Stimulated activated naive CD8-positive, alpha-beta T cell treated with anti-CD3 and anti-CD28 coated beads, Interleukin-15, Interleukin-2, amounts not matched to agents 100 ng/mL and 50 ng/mL, for 24 hours (primary cell): ENCODE measurements at regions not wholly inside any gene's neighbourhood (a gene's known extent, or its start where the extent isn't known, plus 50 kb on each side); places are given as distances from the start of the nearest gene placed in this dataset.

ENCODE experiments used
- H3K27ac Mint-ChIP-seq: one replicate; pipeline ENCODE4 v1.8.0; 2021; ENCODE audit warnings: mild to moderate bottlenecking, mixed read lengths
- H3K27me3 Mint-ChIP-seq: one replicate; pipeline ENCODE4 v1.8.0; 2021; ENCODE audit warnings: mixed read lengths
- H3K36me3 Mint-ChIP-seq: one replicate; pipeline ENCODE4 v1.8.0; 2021; ENCODE audit warnings: low read depth, mixed read lengths
- H3K4me1 Mint-ChIP-seq: one replicate; pipeline ENCODE4 v1.8.0; 2021; ENCODE audit warnings: low read depth, mixed read lengths
- H3K4me3 Mint-ChIP-seq: one replicate; pipeline ENCODE4 v1.8.0; 2021; ENCODE audit warnings: mild to moderate bottlenecking, mixed read lengths
- H3K9me3 Mint-ChIP-seq: one replicate; pipeline ENCODE4 v1.8.0; 2021; ENCODE audit warnings: mixed read lengths

DNA sequence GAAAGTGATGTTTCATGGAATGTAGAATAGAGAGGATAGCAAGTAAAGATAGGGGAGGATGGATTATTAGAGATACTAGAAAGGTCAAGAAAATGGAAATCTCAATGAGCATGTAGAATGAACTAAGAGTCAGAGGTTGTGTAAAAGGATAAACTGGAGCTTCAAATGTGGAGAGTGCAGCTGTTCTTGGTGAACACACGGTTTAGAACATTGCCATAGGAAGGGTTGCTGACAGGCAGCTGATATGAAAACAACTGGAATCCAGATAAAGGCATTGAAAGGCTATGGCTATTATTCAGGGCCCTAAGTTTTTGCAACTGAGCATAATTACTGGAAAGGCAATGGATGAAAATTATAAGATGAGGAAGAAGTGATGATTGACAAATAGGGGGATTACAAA, 239.6 kb upstream of the VEGFC start:
- Mint-ChIP-seq H3K4me1 (no peaks in the 10 kb centered on the region), H3K4me3 (no peak overlapping the region), H3K9me3 (no peaks in the 10 kb centered on the region), H3K36me3 (no peaks in the 10 kb centered on the region), H3K27ac (no peak overlapping the region), H3K27me3 (no peaks in the 10 kb centered on the region)

DNA sequence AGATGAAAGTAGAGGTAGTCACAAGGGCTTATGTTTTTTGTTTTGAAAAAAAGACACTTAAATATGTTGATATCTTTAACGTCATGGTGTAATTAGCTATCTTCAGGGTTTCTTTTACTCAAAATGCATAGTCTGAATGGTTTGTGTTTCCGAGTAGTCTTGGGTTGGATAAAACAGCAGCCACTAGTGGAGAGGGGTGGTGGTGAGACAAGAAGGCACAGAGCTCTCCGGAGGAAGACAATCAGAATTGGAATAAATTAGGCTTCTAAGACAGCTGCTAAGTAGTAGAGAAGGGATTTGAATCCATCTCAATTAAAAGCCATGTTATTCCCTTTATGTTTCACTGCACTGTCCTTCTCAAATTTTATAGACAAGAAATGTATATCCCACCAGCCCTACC, 240.4 kb upstream of the VEGFC start:
- no peaks in the 10 kb centered on the region for H3K4me1 Mint-ChIP-seq
- no peak overlapping the region for H3K4me3 Mint-ChIP-seq

DNA sequence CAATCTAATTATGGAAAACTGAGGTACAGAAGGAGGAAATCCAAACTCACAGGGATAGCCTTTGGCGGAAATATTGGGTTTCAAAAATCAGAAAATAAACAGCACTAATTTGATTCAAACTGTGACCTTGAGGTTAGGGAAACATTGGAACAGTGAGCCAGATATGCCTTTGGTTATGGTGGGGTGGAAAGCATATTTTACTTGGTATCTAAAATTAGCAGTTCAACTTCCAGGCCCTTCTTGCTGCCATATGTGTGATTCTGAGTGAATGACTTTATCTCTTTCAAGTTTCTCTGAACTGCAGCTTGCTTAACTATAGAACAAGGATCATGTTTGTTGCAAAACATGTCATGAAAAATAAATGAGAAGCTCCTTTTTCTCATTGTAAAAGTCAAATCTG, 240.9 kb upstream of the VEGFC start:
- H3K27ac Mint-ChIP-seq, result no peak overlapping the region
- H3K4me3 Mint-ChIP-seq, result no peak overlapping the region
- no peaks in the 10 kb centered on the region for H3K36me3 Mint-ChIP-seq

More for the DNA sequence above, 240.4 kb upstream of the VEGFC start:
- Mint-ChIP-seq H3K27ac (no peak overlapping the region), H3K9me3 (peaks cover 3% of the 10 kb centered on the region), H3K36me3 (no peaks in the 10 kb centered on the region), H3K27me3 (no peaks in the 10 kb centered on the region)

DNA sequence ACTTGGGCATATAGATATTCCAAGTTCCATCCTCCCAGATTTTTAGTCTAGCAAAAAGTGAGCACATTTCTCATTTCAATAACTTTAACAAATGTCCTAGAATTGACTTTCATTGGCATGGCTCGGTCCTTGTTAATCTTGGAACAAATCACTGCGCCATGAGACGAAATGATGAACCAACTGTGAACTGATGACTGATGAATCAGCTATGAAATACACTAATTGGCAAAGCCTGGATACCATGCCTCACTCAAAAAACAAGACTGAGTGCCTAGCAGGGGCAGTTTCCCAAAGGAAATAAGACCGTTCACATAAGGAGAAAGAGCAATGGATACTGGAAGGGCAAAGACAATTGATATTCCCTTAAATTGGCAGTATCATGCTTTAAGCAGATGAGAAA, 248.6 kb upstream of the VEGFC start:
- no peaks in the 10 kb centered on the region for H3K27me3 Mint-ChIP-seq
- H3K9me3 Mint-ChIP-seq, result peaks cover 3% of the 10 kb centered on the region
- no peak overlapping the region for H3K27ac Mint-ChIP-seq

More for the DNA sequence above, 240.9 kb upstream of the VEGFC start:
- H3K9me3 Mint-ChIP-seq, result peaks cover 3% of the 10 kb centered on the region
- no peaks in the 10 kb centered on the region for H3K4me1 Mint-ChIP-seq
- H3K27me3 Mint-ChIP-seq, result no peaks in the 10 kb centered on the region

DNA sequence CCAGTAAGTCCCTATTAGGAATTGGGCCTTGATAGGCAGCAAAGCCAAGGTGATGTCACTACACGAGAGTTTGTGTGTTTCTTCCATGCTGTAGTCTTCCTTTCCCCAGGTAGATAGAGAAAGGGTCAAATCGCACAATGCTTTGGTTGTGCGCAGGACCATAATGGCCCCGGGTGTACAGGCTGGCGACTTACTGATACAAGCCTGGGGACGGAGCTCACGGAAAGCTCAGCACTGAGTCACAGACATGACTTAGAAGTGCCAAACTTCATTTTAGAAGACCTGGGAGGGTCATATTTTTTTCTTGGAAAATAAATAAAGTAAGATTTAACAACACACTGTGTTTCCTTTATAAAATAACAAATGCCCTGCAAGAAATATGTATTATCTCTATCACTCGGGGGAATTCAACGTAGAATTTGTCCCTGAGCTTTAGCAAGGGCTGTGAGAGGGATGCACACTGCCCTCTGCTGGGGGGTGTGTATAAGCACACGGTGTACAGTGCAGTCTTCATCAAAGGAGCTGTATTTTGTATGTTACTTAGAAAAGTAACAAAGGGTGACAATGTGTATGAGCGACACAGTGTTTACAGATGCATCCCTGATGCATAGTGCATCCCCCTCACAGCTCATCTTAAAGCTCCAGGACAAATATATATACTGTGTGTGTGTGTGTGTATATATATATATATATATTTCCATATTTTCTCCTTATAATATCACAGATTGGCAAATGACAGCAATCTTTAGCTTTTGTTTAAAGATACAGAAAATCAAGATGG, 254.5 kb upstream of the VEGFC start:
- no peak overlapping the region for H3K27ac Mint-ChIP-seq
- H3K9me3 Mint-ChIP-seq, result no peaks in the 10 kb centered on the region
- no peaks in the 10 kb centered on the region for H3K4me1 Mint-ChIP-seq
- no peak overlapping the region for H3K4me3 Mint-ChIP-seq
- peaks cover 7% of the 10 kb centered on the region for H3K27me3 Mint-ChIP-seq
- no peaks in the 10 kb centered on the region for H3K36me3 Mint-ChIP-seq

More for the DNA sequence above, 248.6 kb upstream of the VEGFC start:
- no peak overlapping the region for H3K4me3 Mint-ChIP-seq
- no peaks in the 10 kb centered on the region for H3K36me3 Mint-ChIP-seq
- no peaks in the 10 kb centered on the region for H3K4me1 Mint-ChIP-seq

DNA sequence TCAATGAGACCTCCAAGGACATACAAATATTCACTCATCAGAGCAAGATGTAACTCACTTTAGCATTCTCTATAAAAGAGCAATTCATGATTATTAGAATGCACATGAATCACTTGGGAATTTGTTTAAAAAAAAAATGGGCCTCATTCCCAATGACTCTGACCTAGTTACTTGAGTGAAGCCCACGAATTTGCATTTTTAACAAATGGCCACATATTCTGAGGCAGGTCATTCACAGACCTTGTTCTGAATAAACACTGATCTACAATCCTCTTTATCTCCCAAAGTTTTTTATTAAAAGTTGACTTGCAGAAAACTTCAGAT, 255.1 kb upstream of the VEGFC start:
- Mint-ChIP-seq H3K4me1 (no peaks in the 10 kb centered on the region), H3K36me3 (no peaks in the 10 kb centered on the region), H3K27ac (no peak overlapping the region), H3K4me3 (no peak overlapping the region), H3K27me3 (peaks cover 7% of the 10 kb centered on the region), H3K9me3 (no peaks in the 10 kb centered on the region)

DNA sequence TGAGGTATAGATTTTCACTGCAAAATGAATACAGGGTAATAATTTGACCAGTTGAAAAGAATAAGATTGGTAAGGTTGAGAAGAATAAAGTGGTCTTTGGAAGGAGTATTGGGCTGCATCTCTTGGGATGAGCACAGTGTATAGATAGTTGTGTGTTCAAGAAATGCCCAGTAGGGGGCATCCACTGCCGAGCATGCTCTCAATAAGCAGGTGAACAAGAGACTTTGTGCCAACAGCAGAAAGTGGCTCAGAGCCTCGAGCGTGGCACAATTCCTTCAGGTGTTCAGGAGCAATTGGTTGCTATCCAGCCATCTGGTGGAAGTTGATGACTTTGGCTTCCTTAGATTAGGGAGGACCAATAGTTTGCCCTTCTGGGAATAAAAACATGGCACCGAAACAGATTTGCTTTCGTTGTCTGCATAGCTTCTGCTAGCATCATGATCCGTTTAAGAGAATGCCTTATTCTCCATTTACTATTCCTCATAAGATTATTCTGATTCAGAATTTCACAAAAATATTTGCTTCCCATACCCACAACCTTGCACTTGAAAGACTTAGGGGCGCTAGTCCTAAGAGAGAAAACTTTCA, 258.1 kb upstream of the NEIL3 start:
- peaks cover 5% of the 10 kb centered on the region for H3K27me3 Mint-ChIP-seq
- no peaks in the 10 kb centered on the region for H3K4me1 Mint-ChIP-seq
- no peaks in the 10 kb centered on the region for H3K9me3 Mint-ChIP-seq
- H3K27ac Mint-ChIP-seq, result no peak overlapping the region
- H3K4me3 Mint-ChIP-seq, result no peak overlapping the region
- H3K36me3 Mint-ChIP-seq, result no peaks in the 10 kb centered on the region

DNA sequence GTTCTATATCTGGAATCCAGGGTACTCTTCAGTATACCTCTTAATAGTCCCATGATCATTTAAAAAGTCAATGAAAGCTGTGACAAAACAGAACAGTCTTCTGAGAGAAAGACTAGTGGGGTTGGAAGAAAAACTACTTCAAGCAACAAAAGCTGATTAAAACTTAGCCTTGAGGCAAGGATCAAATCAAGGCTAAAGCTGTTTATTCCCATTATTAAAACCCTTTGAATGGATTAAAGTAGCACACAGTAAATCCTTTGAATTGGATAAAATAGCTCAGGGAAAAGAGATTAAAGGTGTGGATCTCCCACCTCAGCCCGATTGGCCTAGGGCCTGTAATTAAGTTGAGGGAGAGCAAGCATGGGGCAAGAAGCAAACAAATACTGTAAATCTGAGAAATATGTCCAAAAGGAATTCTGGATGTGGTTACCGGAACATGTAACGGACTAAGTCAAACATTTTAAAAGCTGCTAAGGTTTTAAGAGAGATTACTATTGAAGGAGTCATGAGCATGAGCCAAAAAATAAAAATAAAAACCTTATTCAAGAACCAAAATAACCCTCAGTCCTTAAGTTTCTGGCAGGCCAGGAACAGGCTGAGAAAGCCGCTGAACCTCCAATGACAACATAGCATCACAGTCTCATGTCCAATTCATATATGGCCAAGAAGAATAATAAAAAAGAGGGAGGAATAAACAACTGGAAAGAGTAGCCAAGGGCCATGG, 257.3 kb upstream of the NEIL3 start:
- Mint-ChIP-seq H3K9me3 (no peaks in the 10 kb centered on the region), H3K4me3 (no peak overlapping the region), H3K36me3 (no peaks in the 10 kb centered on the region), H3K4me1 (no peaks in the 10 kb centered on the region), H3K27me3 (peaks cover 3% of the 10 kb centered on the region), H3K27ac (no peak overlapping the region)

DNA sequence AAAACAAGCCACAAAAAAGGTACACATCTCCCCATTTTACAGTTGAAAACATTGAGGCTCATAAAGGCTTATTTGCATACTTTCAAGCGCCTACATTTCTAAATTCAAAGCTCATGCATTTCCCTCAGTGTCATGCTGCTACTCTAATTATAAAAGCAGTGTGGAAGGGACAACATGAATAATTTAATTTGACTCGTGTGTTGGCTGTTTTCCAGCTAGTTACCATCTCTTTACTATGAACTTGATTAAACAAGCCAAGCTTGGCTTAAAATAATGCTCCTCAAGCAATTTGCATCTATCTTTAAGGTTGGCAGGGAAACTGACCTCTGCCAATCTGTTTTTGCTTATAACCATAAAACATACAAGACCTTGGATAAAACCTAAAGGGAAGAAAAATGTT, 252.5 kb upstream of the NEIL3 start:
- no peaks in the 10 kb centered on the region for H3K4me1 Mint-ChIP-seq
- H3K36me3 Mint-ChIP-seq, result no peaks in the 10 kb centered on the region
- no peak overlapping the region for H3K27ac Mint-ChIP-seq
- H3K27me3 Mint-ChIP-seq, result no peaks in the 10 kb centered on the region
- no peak overlapping the region for H3K4me3 Mint-ChIP-seq
- no peaks in the 10 kb centered on the region for H3K9me3 Mint-ChIP-seq

DNA sequence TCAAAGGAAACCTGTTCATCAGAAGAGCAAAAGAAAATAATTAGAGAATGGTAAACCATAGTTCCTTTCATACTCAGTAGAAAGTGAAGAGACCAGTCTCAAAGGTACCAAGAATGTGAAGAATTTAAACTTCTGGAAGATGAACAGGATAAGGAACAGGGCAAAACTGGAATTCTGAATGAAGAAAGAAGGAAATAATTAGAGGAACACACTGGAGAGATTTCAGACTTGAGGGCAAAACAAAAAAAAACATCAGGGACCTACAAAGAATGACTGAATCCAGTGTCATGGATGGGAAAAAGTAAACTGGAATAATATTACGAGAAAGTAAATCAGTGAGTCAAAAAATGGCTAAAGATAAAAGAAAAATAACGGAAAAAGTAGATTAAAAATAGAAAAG, 245.6 kb upstream of the NEIL3 start:
- H3K4me1 Mint-ChIP-seq, result no peaks in the 10 kb centered on the region
- H3K27me3 Mint-ChIP-seq, result no peaks in the 10 kb centered on the region
- no peaks in the 10 kb centered on the region for H3K36me3 Mint-ChIP-seq
- H3K27ac Mint-ChIP-seq, result no peak overlapping the region
- H3K9me3 Mint-ChIP-seq, result no peaks in the 10 kb centered on the region
- H3K4me3 Mint-ChIP-seq, result no peak overlapping the region

DNA sequence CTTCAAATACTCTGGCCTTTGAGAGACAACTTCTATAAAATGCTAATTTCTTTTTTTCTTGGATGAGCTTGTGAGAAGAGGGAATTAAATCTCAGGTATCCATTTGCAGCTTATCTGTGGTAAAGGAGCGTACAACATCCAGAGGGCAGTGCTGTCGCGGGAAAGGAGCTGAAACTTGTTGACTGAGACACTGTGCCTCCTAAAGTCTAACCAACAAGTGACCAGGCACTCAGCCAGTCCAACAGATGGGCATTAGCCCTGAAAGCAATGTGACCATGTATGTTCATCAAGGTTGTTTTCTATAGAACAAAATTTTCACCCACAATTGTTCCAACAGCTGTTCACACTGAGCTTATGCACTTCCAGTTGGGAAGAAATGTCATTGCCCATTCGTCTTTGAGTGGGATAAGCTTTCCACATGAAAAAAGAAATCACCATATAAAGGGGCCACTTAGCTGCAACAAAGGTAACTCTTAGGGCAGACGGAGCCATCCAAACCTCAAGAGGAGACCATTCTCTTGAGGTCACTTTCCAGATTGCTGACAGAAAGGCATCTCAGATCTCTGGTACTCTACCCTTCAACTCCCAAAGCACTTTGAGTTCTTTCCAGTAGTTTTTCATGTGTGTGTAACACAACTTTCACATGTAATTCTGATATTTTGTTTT, 244.8 kb upstream of the NEIL3 start:
- Mint-ChIP-seq H3K27me3 (no peaks in the 10 kb centered on the region), H3K4me1 (no peaks in the 10 kb centered on the region), H3K4me3 (no peak overlapping the region), H3K36me3 (no peaks in the 10 kb centered on the region), H3K27ac (no peak overlapping the region), H3K9me3 (no peaks in the 10 kb centered on the region)

DNA sequence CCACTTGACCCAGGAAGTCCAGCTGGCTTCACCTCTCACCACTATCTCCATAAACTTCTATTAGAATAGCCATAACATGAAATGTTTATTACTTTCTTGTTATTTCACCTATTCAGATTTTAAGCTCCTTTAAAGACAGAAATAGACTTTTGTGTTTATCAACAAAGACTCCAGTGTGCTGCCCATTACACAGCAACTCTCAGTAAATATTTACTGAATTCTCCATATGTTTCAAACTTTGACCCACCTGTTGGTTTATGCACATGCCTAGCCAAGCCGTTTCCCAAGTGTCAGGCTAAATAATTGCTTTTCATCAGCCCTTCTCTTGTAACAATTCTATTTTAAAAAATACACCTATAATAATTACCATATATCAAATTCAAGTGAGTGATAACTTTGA, 242.9 kb upstream of the NEIL3 start:
- Mint-ChIP-seq H3K4me1 (no peaks in the 10 kb centered on the region), H3K9me3 (no peaks in the 10 kb centered on the region), H3K27me3 (no peaks in the 10 kb centered on the region), H3K36me3 (no peaks in the 10 kb centered on the region), H3K4me3 (no peak overlapping the region), H3K27ac (no peak overlapping the region)

DNA sequence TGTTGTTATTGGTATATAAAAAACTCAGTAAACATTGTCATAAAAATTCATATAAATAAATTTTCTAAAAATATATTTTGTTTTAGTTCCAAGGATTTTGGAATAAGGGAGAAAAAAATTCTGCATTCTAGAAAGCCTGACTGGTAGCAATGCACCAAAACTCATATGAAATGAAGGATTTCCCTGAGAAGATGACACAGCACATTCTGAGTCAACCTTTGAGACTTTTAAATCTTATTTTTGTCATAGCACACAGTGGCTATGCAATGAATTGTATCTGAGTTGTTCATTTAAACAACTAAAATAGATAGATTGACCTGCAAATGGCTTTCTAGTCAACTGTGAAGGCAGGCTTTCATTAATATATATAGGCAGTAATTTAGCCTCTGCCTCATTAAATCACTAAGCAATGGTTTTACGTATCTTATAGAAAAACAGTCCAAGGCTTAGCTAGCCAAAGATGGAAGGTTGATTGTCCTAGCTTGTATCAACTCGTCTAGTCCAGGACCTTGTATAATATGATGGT, 239.1 kb upstream of the NEIL3 start:
- Mint-ChIP-seq H3K9me3 (no peaks in the 10 kb centered on the region), H3K4me1 (no peaks in the 10 kb centered on the region), H3K36me3 (no peaks in the 10 kb centered on the region), H3K27me3 (no peaks in the 10 kb centered on the region), H3K4me3 (no peak overlapping the region), H3K27ac (no peak overlapping the region)

DNA sequence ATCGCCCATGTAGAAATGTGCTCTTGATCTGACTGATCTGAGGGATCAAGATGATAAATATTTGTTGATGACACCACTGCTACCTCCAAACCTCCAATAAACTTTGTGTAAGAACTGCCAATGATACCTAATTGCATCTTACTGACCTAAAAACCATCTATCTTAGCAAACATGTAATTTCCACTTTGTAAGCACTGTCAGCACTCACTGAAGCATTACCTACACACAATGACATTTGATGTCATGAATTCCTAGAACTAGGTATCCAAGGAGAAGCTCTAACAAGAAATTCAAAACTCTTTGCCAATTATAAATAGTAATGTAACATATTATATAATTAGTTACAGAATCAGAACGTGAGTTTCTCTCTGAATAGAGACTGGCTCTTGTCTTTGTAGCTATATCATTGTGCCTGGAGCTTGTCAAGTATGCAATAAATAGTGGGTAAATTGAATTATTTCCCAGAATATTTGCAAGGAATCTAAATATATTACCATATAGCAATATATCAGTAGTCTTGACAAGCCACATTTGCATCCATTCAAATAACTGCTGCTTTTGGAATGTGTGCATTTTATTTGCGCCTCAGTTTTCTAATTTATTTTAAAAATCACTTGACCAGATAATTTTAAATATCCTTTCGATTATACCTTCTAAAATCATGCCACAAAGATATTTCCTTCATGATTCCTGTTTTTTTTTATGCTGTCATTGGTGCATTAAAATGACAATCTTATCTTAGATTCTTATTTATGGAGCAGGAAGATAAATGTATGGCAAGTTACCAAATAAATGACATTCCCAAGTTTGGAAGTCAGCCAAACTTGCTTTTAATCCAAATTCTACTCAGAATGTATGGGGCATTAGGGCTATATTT, 232.3 kb upstream of the NEIL3 start:
- Mint-ChIP-seq H3K4me1 (no peaks in the 10 kb centered on the region), H3K9me3 (no peaks in the 10 kb centered on the region), H3K27me3 (no peaks in the 10 kb centered on the region), H3K27ac (no peak overlapping the region), H3K4me3 (no peak overlapping the region), H3K36me3 (no peaks in the 10 kb centered on the region)
